Spleen (tissue), 11 donors: ENCODE measurements at regions not wholly inside any gene's neighbourhood (a gene's known extent, or its start where the extent isn't known, plus 50 kb on each side); places are given as distances from the start of the nearest gene placed in this dataset.

ENCODE experiments used
- DNase-seq: peaks from one replicate; pipeline ENCODE4 v3.0.0-alpha.2; 2020
- H3K27ac ChIP-seq, 8 donors: fragments of 200-600 bp; sonication (generic) in 7 of 8; 1 replicate in 4 of 8; 2 replicates in 4 of 8; pipeline versions ENCODE4 v1.5.0 to v1.8.0; 2016 to 2021; ENCODE audit warnings: inconsistent platforms in 4 of 8, mild to moderate bottlenecking in 4 of 8, moderate library complexity in 1 of 8
- H3K27me3 ChIP-seq, 7 donors: fragments of 200-600 bp; sonication (generic) in 6 of 7; replicated peaks in 1 of 7; 1 replicate in 4 of 7; 2 replicates in 3 of 7; pipeline versions ENCODE4 v1.5.0 to v1.8.0; 2016 to 2021; ENCODE audit warnings: inconsistent platforms in 3 of 7, mild to moderate bottlenecking in 1 of 7
- H3K36me3 ChIP-seq, 6 donors: fragments of 200-600 bp; sonication (generic) in 5 of 6; 1 replicate in 4 of 6; 2 replicates in 2 of 6; pipeline versions ENCODE4 v1.5.0 to v1.8.0; 2016 to 2021; ENCODE audit warnings: inconsistent platforms in 2 of 6
- H3K4me1 ChIP-seq, 6 donors: fragments of 200-600 bp; sonication (generic) in 5 of 6; 1 replicate in 3 of 6; 2 replicates in 3 of 6; pipeline versions ENCODE4 v1.5.0 to v1.8.0; 2016 to 2021; ENCODE audit warnings: inconsistent platforms in 3 of 6
- H3K4me3 ChIP-seq, 8 donors: fragments of 200-600 bp; sonication (generic) in 7 of 8; 1 replicate in 4 of 8; 2 replicates in 4 of 8; pipeline versions ENCODE4 v1.5.0 to v1.8.0; 2016 to 2021; ENCODE audit warnings: inconsistent platforms in 4 of 8, mild to moderate bottlenecking in 4 of 8, moderate library complexity in 2 of 8
- H3K9me3 ChIP-seq, 8 donors: fragments of 200-600 bp; sonication (generic) in 7 of 8; 1 replicate in 4 of 8; 2 replicates in 4 of 8; pipeline versions ENCODE4 v1.5.0 to v1.8.0; 2016 to 2021; ENCODE audit warnings: inconsistent platforms in 4 of 8
- CTCF ChIP-seq, 11 experiments: fragments of 200-600 bp in 7 of 11; fragments of 450-650 bp in 4 of 11; sonication (generic) in 4 of 11; IDR thresholded peaks in 8 of 11; conservative IDR thresholded peaks in 3 of 11; 1 replicate in 7 of 11; 2 replicates in 4 of 11; pipeline versions ENCODE4 v1.4.0 to v1.8.0; 2016 to 2021; ENCODE audit warnings: antibody characterized with exemption in 11 of 11, inconsistent platforms in 4 of 11, mild to moderate bottlenecking in 1 of 11
- POLR2A ChIP-seq, 3 donors: fragments of 450-650 bp; IDR thresholded peaks; one replicate each; pipeline ENCODE4 v1.5.1; 2017; ENCODE audit warnings: antibody characterized with exemption in 3 of 3, mild to moderate bottlenecking in 1 of 3
- POLR2AphosphoS5 ChIP-seq, 3 donors: sonication (generic); formaldehyde crosslinking; IDR thresholded peaks; one replicate each; pipeline ENCODE4 v1.5.1; 2017; ENCODE audit warnings: antibody characterized with exemption in 3 of 3
- WGBS, 5 donors: extraction: QIAGEN DNeasy Blood & Tissue Kit in 3 of 5; methylation state at CpG; one replicate each; pipeline versions ENCODE4 v1.1.5 to v1.1.7; 2013 to 2018; 5-methylcytosine and 5-hydroxymethylcytosine counted together
- intact Hi-C: fragments of 100-400 bp; cut with DNase I; formaldehyde crosslinking; loops from one replicate; pipeline ENCODE4 v1.15.0; 2023; ENCODE audit warnings: low total_unique reads
- donor health status: healthy with polysubstance abuse.
- donor health status: DM: no; HTN: no; CAD: no; lungs with moderate emphysema.
- donor health status: DM: no; HTN: no; CAD: no.
- donor health status: Bipolar disorder and iron deficiency.
- donor health status: healthy.
- donor health status: DM: no; HTN: no; CAD: no.
- donor health status: DM: yes; HTN: yes; CAD: no.

GRCh38 chr3:162196964-162197363 lies 700.4 kb downstream of the OTOL1 start:
- TF ChIP-seq POLR2A (IDR thresholded peaks at IDR 0.05), result no peak
- no peak for TF ChIP-seq POLR2AphosphoS5 (IDR thresholded peaks at IDR 0.05)
- TF ChIP-seq CTCF (IDR thresholded peaks at IDR 0.05 in 8 of 11, conservative IDR thresholded peaks at IDR 0.05 in 3 of 11), result no peak
- Histone ChIP-seq H3K27me3 (no peaks in the 10 kb centered on the region), H3K4me1 (no peaks in the 10 kb centered on the region), H3K4me3 (no peak overlapping the region), H3K27ac (no peak overlapping the region), H3K9me3 (no peaks in the 10 kb centered on the region), H3K36me3 (no peaks in the 10 kb centered on the region)
- no peak for DNase-seq
- intact Hi-C loops, result no loop called here
- 41 to 60% (median 58%) methylated on average over 2 of the region's 2 CpGs for WGBS, 5 donors

GRCh38 chr3:162200836-162201235 lies 704.2 kb downstream of the OTOL1 start:
- no peak overlapping the region for H3K27ac ChIP-seq
- TF ChIP-seq POLR2A (IDR thresholded peaks at IDR 0.05) (no peak), CTCF (IDR thresholded peaks at IDR 0.05 in 8 of 11, conservative IDR thresholded peaks at IDR 0.05 in 3 of 11) (no peak), POLR2AphosphoS5 (IDR thresholded peaks at IDR 0.05) (no peak)
- H3K36me3 ChIP-seq, result no peaks in the 10 kb centered on the region
- 62 to 78% (median 66%) methylated on average over 7 of the region's 7 CpGs for WGBS, 5 donors
- no peak for DNase-seq
- no peaks in the 10 kb centered on the region for H3K4me1 ChIP-seq
- intact Hi-C loops, result no loop called here
- H3K9me3 ChIP-seq, result no peaks in the 10 kb centered on the region
- H3K27me3 ChIP-seq, result no peaks in the 10 kb centered on the region
- H3K4me3 ChIP-seq, result no peak overlapping the region

DNA sequence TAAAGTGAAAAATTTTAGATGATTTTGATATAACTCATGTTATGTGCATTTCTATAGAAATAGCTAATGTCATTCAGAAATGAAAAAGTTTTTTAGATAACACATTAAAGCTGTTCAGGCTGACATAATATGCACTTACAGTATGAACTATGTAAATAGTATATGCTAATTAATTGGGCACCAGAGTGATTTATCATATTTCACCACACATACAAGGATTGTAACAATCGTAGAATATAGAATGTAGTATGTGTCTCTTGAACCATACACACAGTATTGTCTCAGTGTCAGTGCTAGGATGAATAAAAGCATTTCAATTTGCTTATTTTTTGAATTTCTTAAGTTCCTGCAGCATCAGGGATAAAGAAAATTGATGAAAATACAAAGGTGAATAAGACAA lies 710.0 kb downstream of the OTOL1 start:
- intact Hi-C loops, result no loop called here
- WGBS, 5 donors, result 78 to 94% (median 85%) methylated on average over 1 of the region's 1 CpG
- H3K9me3 ChIP-seq, result no peaks in the 10 kb centered on the region
- no peaks in the 10 kb centered on the region for H3K36me3 ChIP-seq
- no peaks in the 10 kb centered on the region for H3K4me1 ChIP-seq
- no peak for DNase-seq
- H3K4me3 ChIP-seq, result no peak overlapping the region
- no peak overlapping the region for H3K27ac ChIP-seq
- TF ChIP-seq CTCF (IDR thresholded peaks at IDR 0.05 in 8 of 11, conservative IDR thresholded peaks at IDR 0.05 in 3 of 11), result no peak
- no peak for TF ChIP-seq POLR2A (IDR thresholded peaks at IDR 0.05)
- no peak for TF ChIP-seq POLR2AphosphoS5 (IDR thresholded peaks at IDR 0.05)
- H3K27me3 ChIP-seq, result no peaks in the 10 kb centered on the region

- no peak overlapping the region for H3K27ac ChIP-seq
- intact Hi-C loops, result no loop called here
- no peaks in the 10 kb centered on the region for H3K9me3 ChIP-seq
- no peak overlapping the region for H3K4me3 ChIP-seq
- H3K27me3 ChIP-seq, result no peaks in the 10 kb centered on the region
- TF ChIP-seq POLR2A (IDR thresholded peaks at IDR 0.05), result no peak
- no peak for DNase-seq
- no peaks in the 10 kb centered on the region for H3K36me3 ChIP-seq
- H3K4me1 ChIP-seq, result no peaks in the 10 kb centered on the region
Measured at GRCh38 chr3:162211470-162211869, 714.9 kb downstream of the OTOL1 start.

GRCh38 chr3:162213196-162213595 lies 716.6 kb downstream of the OTOL1 start:
- WGBS, 5 donors, result 73 to 85% (median 82%) methylated on average over 2 of the region's 2 CpGs
- Histone ChIP-seq H3K4me3 (no peak overlapping the region), H3K4me1 (no peaks in the 10 kb centered on the region), H3K27ac (no peak overlapping the region), H3K27me3 (no peaks in the 10 kb centered on the region), H3K36me3 (no peaks in the 10 kb centered on the region), H3K9me3 (no peaks in the 10 kb centered on the region)
- TF ChIP-seq POLR2AphosphoS5 (IDR thresholded peaks at IDR 0.05), result no peak
- no peak for TF ChIP-seq POLR2A (IDR thresholded peaks at IDR 0.05)
- no peak for TF ChIP-seq CTCF (IDR thresholded peaks at IDR 0.05 in 8 of 11, conservative IDR thresholded peaks at IDR 0.05 in 3 of 11)
- intact Hi-C loops, result no loop called here
- no peak for DNase-seq
